OCI-LY1 (cell line): ENCODE measurements at regions not wholly inside any gene's neighbourhood (a gene's known extent, or its start where the extent isn't known, plus 50 kb on each side); places are given as distances from the start of the nearest gene placed in this dataset.

Experiments used
- CTCF ChIP-seq: fragments of 200-600 bp; sonication (generic), shearing (Covaris generic); IDR thresholded peaks from 2 replicates; pipeline ENCODE4 v1.5.1; 2017; ENCODE audit warnings: mild to moderate bottlenecking, antibody characterized with exemption, low read length, moderate library complexity, mixed read lengths
- EZH2 ChIP-seq: fragments of 200-600 bp; sonication (generic), shearing (Covaris generic); IDR thresholded peaks from 2 replicates; pipeline ENCODE4 v1.8.0; 2017; ENCODE audit warnings: borderline replicate concordance, mixed run types, mild to moderate bottlenecking, antibody characterized with exemption, low read length, moderate library complexity, mixed read lengths

- TF ChIP-seq CTCF (no peak), EZH2 (no peak)
Measured at GRCh38 chr7:82567841-82568240, 124.3 kb upstream of the CACNA2D1 start.
